WI38 (cell line): ENCODE measurements at regions not wholly inside any gene's neighbourhood (a gene's known extent, or its start where the extent isn't known, plus 50 kb on each side); places are given as distances from the start of the nearest gene placed in this dataset.

ENCODE experiments used
- H3K4me3 ChIP-seq: 2 replicates; pipeline ENCODE4 v1.5.1; 2011; ENCODE audit warnings: low read depth, mild to moderate bottlenecking, control low read depth, low read length
- TF ChIP-seq, protein P1 (sequence below): IDR thresholded peaks from 2 replicates; pipeline ENCODE4 v1.5.1; 2012; ENCODE audit warnings: low read depth, mild to moderate bottlenecking, control low read depth, low read length

- TF ChIP-seq, protein P1, sequence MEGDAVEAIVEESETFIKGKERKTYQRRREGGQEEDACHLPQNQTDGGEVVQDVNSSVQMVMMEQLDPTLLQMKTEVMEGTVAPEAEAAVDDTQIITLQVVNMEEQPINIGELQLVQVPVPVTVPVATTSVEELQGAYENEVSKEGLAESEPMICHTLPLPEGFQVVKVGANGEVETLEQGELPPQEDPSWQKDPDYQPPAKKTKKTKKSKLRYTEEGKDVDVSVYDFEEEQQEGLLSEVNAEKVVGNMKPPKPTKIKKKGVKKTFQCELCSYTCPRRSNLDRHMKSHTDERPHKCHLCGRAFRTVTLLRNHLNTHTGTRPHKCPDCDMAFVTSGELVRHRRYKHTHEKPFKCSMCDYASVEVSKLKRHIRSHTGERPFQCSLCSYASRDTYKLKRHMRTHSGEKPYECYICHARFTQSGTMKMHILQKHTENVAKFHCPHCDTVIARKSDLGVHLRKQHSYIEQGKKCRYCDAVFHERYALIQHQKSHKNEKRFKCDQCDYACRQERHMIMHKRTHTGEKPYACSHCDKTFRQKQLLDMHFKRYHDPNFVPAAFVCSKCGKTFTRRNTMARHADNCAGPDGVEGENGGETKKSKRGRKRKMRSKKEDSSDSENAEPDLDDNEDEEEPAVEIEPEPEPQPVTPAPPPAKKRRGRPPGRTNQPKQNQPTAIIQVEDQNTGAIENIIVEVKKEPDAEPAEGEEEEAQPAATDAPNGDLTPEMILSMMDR = no peak
- no peak overlapping the region for H3K4me3 ChIP-seq
Observed at GRCh38 chr3:187902041-187902471, 156.8 kb upstream of the BCL6 start.

DNA sequence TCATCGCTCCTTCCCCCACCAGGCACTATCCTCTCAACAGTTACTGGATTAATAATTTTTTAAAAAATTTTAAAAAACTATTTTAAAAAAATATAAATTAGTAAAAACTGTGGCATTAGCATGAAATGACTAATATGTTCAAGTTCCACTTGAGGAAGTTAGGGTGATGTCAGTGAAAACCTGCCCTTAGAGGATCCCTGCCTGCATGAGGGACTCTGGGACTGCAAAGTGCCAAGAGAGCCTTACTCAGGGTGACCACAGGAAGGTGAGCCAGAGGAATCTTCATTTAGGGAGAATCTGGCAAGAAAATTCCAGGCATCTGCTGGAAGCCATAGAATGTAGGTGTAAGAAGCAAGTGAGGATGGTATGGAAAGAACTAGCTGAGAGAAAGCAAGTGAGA lies 157.7 kb upstream of the BCL6 start:
- TF ChIP-seq, protein P1 = no peak
- no peak overlapping the region for H3K4me3 ChIP-seq

- H3K4me3 ChIP-seq = no peak overlapping the region
- TF ChIP-seq, protein P1 = no peak
Observed at GRCh38 chr3:187903697-187904096, 158.4 kb upstream of the BCL6 start.

GRCh38 chr3:187906416-187906815 lies 161.1 kb upstream of the BCL6 start:
- no peak overlapping the region for H3K4me3 ChIP-seq
- TF ChIP-seq, protein P1 = no peak

DNA sequence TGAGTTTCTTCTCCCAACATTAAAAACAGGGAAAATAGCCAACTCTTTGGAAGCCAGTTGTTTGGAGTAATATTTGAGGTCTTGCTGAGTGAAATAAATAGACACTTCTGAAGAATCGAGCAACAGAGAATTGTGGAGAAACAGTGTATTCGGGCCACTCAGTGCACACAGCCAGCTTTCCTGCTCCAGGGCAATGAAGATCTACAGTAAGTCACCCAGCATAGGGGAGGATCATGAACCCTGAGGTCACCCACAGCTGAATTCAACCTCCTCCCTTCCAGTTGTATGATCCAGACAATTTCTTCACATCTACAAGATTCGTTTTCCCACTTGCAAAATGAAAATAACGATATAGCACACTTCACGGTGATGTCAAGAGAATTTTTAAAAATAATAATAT lies 161.7 kb upstream of the BCL6 start:
- TF ChIP-seq, protein P1 = no peak
- H3K4me3 ChIP-seq = no peak overlapping the region

- H3K4me3 ChIP-seq = no peak overlapping the region
- TF ChIP-seq, protein P1 = no peak
Observed at GRCh38 chr3:187909866-187910265, 164.6 kb upstream of the BCL6 start.

- H3K4me3 ChIP-seq = no peak overlapping the region
- TF ChIP-seq, protein P1 = no peak
Observed at GRCh38 chr3:187912007-187912406, 166.7 kb upstream of the BCL6 start.
